Activated T-helper 2 cell treated with anti-CD3 and anti-CD28 coated beads, Interferon-gamma antibody, Interleukin-2, Interleukin-4, amounts not matched to agents 10 μg/mL and 5 μg/mL and 100 μg/mL, durations not matched to agents 14 hours and 24 hours and 36 hours (primary cell): ENCODE measurements at regions not wholly inside any gene's neighbourhood (a gene's known extent, or its start where the extent isn't known, plus 50 kb on each side); places are given as distances from the start of the nearest gene placed in this dataset.
"Not testable (repeated sequence)": the region's sequence is repeated elsewhere in the genome, so short reads cannot be mapped to it uniquely, and the experiment has no call there.

Experiments used
- DNase-seq: peaks from one replicate; pipeline ENCODE4 v3.0.0; 2021; ENCODE audit warnings: low spot score
- H3K27ac Mint-ChIP-seq: one replicate; pipeline ENCODE4 v1.8.0; 2021; ENCODE audit warnings: mixed read lengths
- H3K27me3 Mint-ChIP-seq: one replicate; pipeline ENCODE4 v1.8.0; 2021; ENCODE audit warnings: low read depth, mixed read lengths
- H3K36me3 Mint-ChIP-seq: one replicate; pipeline ENCODE4 v1.8.0; 2021; ENCODE audit warnings: low read depth, mixed read lengths
- H3K4me1 Mint-ChIP-seq: one replicate; pipeline ENCODE4 v1.8.0; 2021; ENCODE audit warnings: low read depth, mixed read lengths
- H3K4me3 Mint-ChIP-seq: one replicate; pipeline ENCODE4 v1.8.0; 2021; ENCODE audit warnings: low read depth, mild to moderate bottlenecking, moderate library complexity, mixed read lengths
- H3K9me3 Mint-ChIP-seq: one replicate; pipeline ENCODE4 v1.8.0; 2021; ENCODE audit warnings: mixed read lengths
- intact Hi-C: fragments of 100-400 bp; cut with micrococcal nuclease; formaldehyde crosslinking; loops from one replicate; pipeline ENCODE4 v1.15.1; 2023

- intact Hi-C loops: loop anchor here (10.0 kb wide), 1 partner anchor 62 kb away; no protein-coding TSS in a partner anchor
- DNase-seq: no peak
These were observed 389.4 kb upstream of the TPM1 start for GRCh38 chr15:62653122-62653521.

DNA sequence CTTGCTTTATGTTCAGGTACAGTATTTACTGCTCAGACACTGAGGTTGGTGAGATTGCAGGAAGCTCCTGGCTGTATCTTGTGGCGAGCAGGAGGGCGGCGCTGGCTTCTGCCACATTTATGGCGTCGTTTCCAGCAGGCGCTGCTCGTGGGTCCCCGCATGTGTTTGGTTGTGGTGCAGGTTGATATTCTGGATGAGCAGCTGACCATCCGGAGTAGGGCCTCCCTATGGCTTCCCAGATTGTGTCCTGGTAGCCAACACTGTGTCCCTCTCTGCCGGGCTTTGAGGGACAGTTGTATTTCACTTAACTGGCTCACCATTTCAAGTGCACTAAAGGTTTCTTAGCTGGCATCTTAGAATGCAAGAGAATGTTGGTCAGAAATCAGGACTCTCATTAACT lies 386.5 kb upstream of the TPM1 start:
- H3K36me3 Mint-ChIP-seq: no peaks in the 10 kb centered on the region
- H3K4me3 Mint-ChIP-seq: no peak overlapping the region
- peaks cover 6% of the 10 kb centered on the region for H3K27me3 Mint-ChIP-seq
- H3K27ac Mint-ChIP-seq: no peak overlapping the region
- no peak for DNase-seq
- intact Hi-C loops: loop anchor here (10.0 kb wide), 1 partner anchor 59 kb away; no protein-coding TSS in a partner anchor
- peaks cover 1% of the 10 kb centered on the region for H3K4me1 Mint-ChIP-seq
- H3K9me3 Mint-ChIP-seq: peaks cover 6% of the 10 kb centered on the region

More at GRCh38 chr15:62653122-62653521, 389.4 kb upstream of the TPM1 start:
- no peak overlapping the region for H3K27ac Mint-ChIP-seq
- H3K27me3 Mint-ChIP-seq: peaks cover 4% of the 10 kb centered on the region
- peaks cover 11% of the 10 kb centered on the region for H3K4me1 Mint-ChIP-seq
- H3K36me3 Mint-ChIP-seq: no peaks in the 10 kb centered on the region
- peaks cover 6% of the 10 kb centered on the region for H3K9me3 Mint-ChIP-seq
- H3K4me3 Mint-ChIP-seq: no peak overlapping the region

DNA sequence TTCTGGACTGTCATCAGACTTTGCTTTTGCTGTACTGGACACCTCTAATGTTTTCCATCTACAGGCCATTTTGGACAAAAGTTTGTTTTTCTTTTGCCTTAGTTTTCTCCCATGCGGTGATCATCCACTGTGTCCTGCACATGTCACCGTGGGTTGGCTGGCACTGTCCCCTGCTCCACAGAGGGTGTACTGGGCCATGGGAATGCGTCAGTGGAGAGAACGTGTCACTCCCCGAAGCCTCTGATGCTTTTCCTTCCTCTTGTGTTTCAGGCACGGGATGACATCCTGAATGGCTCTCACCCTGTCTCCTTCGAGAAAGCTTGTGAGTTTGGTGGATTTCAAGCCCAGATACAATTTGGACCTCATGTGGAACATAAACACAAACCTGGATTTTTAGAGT lies 385.0 kb upstream of the TPM1 start:
- not testable (repeated sequence) for H3K36me3 Mint-ChIP-seq, H3K27ac Mint-ChIP-seq, H3K4me3 Mint-ChIP-seq, DNase-seq, H3K9me3 Mint-ChIP-seq, H3K4me1 Mint-ChIP-seq
- intact Hi-C loops: loop anchor here (10.0 kb wide), 1 partner anchor 57 kb away; no protein-coding TSS in a partner anchor
- peaks cover 12% of the 10 kb centered on the region for H3K27me3 Mint-ChIP-seq

DNA sequence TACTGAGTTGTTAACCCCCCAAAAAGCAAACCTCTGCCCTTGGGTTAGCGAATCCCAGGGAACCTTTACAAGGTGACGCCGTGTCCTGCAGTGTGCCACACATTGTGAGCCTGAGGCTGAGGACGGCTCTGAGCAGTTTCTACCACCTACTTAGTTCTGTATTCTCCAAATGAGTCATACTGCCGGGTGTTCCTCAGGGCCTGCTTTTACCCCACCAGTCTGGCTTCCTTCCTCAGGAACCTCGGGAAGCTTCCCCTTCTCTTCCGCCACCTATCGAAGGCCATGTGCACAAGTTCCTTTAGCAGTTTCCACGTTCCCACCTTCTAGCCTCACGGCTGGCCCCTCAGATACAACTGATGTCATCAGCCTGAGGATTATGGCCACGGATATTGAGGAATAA lies 384.0 kb upstream of the TPM1 start:
- intact Hi-C loops: loop anchor here (10.0 kb wide), 1 partner anchor 56 kb away; no protein-coding TSS in a partner anchor
- DNase-seq: no peak
- no peak overlapping the region for H3K27ac Mint-ChIP-seq

DNA sequence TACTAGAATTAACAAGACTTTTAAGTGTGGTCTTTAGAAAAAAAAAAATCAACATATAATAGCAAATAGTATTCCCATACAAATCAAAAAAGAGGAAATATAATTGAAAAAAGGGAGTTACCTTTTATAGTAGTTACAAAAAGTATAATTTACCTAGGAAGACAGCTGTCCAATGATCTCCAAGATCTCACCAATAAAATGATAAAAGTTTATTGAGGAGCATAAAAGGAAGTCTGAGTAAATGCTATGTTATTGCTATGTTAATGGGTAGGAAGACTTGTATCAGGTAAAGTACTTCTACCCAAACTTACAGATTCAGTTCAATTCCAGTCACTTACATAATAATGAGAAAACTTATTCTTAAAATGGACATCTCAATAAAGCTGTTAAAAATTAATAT lies 379.0 kb upstream of the TPM1 start:
- no peak overlapping the region for H3K4me3 Mint-ChIP-seq
- no peak overlapping the region for H3K27ac Mint-ChIP-seq
- intact Hi-C loops: no loop called here
- DNase-seq: no peak
- no peaks in the 10 kb centered on the region for H3K36me3 Mint-ChIP-seq
- no peaks in the 10 kb centered on the region for H3K9me3 Mint-ChIP-seq
- H3K27me3 Mint-ChIP-seq: peaks cover 9% of the 10 kb centered on the region
- no peaks in the 10 kb centered on the region for H3K4me1 Mint-ChIP-seq

More for the DNA sequence above, 384.0 kb upstream of the TPM1 start:
- H3K36me3 Mint-ChIP-seq: no peaks in the 10 kb centered on the region
- peaks cover 12% of the 10 kb centered on the region for H3K27me3 Mint-ChIP-seq
- H3K9me3 Mint-ChIP-seq: peaks cover 6% of the 10 kb centered on the region
- H3K4me3 Mint-ChIP-seq: no peak overlapping the region
- peaks cover 1% of the 10 kb centered on the region for H3K4me1 Mint-ChIP-seq

DNA sequence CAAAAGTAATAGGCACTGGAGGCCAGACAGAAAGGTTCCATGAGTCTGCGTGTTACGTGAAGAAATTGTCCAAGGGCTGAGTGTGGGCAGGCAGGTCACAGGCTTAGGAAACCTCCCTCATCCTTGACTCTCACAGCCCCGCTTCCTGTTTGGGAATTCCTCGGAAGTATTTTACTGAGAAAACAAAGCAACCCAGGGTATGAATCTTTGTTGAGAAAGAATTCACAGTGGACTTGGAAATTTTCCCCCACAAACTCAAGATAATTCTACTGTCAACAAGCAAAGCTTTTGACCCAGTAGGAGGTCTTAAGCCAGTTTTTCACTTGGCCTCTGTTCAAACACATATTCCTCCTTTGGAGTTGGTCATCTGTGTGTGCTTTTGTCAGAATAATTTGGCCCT lies 377.1 kb upstream of the TPM1 start:
- intact Hi-C loops: no loop called here
- Mint-ChIP-seq H3K4me3 (no peak overlapping the region), H3K9me3 (no peaks in the 10 kb centered on the region), H3K4me1 (no peaks in the 10 kb centered on the region), H3K36me3 (no peaks in the 10 kb centered on the region), H3K27me3 (peaks cover 8% of the 10 kb centered on the region), H3K27ac (no peak overlapping the region)
- no peak for DNase-seq

DNA sequence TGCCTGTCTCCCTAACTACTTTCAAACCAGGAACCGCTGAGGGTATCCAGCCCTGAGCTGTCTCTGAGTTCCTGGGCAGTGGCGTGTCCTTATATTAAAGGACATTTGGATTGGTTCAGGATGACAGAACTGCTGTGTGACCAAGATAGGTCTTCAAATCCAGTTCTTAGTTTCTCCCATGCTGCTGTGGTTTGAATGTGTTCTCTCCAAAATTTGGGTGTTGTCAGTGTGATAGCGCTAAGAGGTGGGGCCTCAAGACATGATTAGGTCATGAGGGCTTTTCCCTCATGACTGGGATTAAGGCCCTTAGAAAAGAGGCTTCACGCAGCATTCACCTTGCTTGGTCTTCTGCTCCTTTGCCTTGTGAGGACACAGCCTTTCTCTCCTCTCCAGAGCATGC lies 376.5 kb upstream of the TPM1 start:
- H3K4me1 Mint-ChIP-seq: no peaks in the 10 kb centered on the region
- intact Hi-C loops: no loop called here
- peaks cover 7% of the 10 kb centered on the region for H3K27me3 Mint-ChIP-seq
- no peak for DNase-seq
- no peak overlapping the region for H3K4me3 Mint-ChIP-seq
- H3K9me3 Mint-ChIP-seq: no peaks in the 10 kb centered on the region
- H3K36me3 Mint-ChIP-seq: no peaks in the 10 kb centered on the region
- no peak overlapping the region for H3K27ac Mint-ChIP-seq

- no peaks in the 10 kb centered on the region for H3K9me3 Mint-ChIP-seq
- intact Hi-C loops: no loop called here
- no peaks in the 10 kb centered on the region for H3K36me3 Mint-ChIP-seq
- DNase-seq: no peak
- H3K27me3 Mint-ChIP-seq: no peaks in the 10 kb centered on the region
- no peak overlapping the region for H3K27ac Mint-ChIP-seq
- H3K4me1 Mint-ChIP-seq: no peaks in the 10 kb centered on the region
- H3K4me3 Mint-ChIP-seq: no peak overlapping the region
These were observed 370.3 kb upstream of the TPM1 start for GRCh38 chr15:62672268-62672667.

DNA sequence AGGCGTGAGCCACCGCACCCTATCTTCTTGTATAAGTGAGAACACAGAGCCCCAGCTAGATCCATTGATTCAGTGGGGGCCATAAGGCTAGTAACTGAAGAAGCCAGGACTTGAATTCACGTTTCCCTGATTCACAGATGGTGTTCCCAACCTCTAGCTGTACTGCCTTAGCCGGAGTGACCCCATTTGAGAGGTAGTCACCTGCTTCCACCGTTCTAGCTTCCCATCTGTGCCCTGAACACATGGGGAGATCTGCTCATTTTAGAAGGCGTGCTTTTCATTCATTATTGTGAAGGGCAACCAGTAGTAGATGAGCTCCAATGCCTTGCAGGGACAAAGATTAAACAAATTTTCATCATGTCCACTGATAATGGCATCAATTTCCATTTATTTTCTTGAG lies 365.7 kb upstream of the TPM1 start:
- H3K27ac Mint-ChIP-seq: no peak overlapping the region
- no peak overlapping the region for H3K4me3 Mint-ChIP-seq
- intact Hi-C loops: no loop called here
- H3K4me1 Mint-ChIP-seq: no peaks in the 10 kb centered on the region
- no peak for DNase-seq
- H3K27me3 Mint-ChIP-seq: peaks cover 3% of the 10 kb centered on the region
- H3K9me3 Mint-ChIP-seq: no peaks in the 10 kb centered on the region
- no peaks in the 10 kb centered on the region for H3K36me3 Mint-ChIP-seq

DNA sequence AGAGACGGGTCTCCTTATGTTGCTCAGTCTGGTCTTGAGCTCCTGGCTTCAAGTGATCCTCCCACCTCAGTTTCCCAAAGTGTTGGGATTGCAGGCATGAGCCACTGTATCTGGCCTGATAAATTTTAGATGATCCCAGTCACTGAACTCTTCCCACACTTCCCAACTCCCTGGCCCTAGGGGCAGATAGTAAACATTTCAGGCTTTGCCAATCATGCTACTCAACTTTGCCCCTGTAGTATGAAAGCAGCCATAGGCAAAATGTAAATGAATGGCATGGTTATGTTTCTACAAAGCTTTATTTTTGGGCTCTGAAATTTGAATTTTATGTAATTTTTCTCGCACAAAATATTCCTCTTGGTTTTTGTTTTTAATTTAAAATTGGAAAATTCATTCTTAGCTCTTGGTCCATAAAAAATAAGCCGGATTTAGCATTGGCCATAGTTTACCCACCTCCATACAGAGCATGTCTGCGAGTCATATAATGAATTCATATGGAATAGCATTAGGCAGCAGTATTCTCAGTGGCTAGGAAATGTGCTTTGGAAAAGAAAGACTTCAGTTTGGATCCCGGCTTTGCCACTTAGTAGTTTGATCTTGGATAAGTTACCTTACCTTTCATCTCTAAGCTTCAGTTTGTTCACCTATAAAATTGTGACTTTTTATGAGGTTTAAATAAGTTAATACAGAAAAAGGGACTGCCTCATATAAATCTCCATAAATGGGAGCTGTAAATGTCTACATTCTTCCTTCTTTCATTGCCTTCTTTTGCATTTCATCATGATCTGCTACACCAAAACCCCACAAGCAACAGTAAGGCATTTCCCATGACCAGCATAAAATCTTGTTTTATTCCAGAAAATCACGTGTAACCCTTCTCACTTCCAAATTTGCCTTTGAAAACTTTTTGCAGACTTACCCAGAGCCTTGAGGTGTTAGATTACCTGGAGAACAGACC lies 360.3 kb upstream of the TPM1 start:
- intact Hi-C loops: no loop called here
- Mint-ChIP-seq H3K4me3 (no peak overlapping the region), H3K36me3 (no peaks in the 10 kb centered on the region), H3K27ac (no peak overlapping the region), H3K4me1 (no peaks in the 10 kb centered on the region), H3K27me3 (peaks cover 3% of the 10 kb centered on the region), H3K9me3 (no peaks in the 10 kb centered on the region)
- no peak for DNase-seq

DNA sequence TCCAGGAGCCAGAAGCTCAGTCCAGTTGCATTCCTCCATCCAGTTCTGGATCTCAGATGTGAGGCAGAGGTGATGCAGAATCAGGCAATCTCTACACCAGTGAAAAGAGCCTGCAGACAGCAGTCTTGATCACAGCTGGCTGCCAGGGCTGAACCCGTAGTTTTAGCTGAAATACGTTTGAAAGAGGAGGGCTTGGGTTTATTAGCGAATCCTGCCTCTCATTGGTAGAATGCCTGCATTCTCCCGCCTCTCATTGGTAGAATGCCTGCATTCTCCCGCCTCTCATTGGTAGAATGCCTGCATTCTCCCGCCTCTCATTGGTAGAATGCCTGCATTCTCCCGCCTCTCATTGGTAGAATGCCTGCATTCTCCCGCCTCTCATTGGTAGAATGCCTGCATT lies 359.4 kb upstream of the TPM1 start:
- H3K9me3 Mint-ChIP-seq, H3K27me3 Mint-ChIP-seq, H3K4me3 Mint-ChIP-seq, H3K4me1 Mint-ChIP-seq, DNase-seq, intact Hi-C loops, H3K27ac Mint-ChIP-seq, H3K36me3 Mint-ChIP-seq: not testable (repeated sequence)

- Mint-ChIP-seq H3K4me1 (no peaks in the 10 kb centered on the region), H3K36me3 (no peaks in the 10 kb centered on the region)
These were observed 358.3 kb upstream of the TPM1 start for GRCh38 chr15:62684123-62684808.

GRCh38 chr15:62691008-62691407 lies 351.5 kb upstream of the TPM1 start:
- Mint-ChIP-seq H3K36me3 (no peaks in the 10 kb centered on the region), H3K9me3 (no peaks in the 10 kb centered on the region), H3K27ac (no peak overlapping the region), H3K4me1 (no peaks in the 10 kb centered on the region), H3K27me3 (peaks cover 4% of the 10 kb centered on the region), H3K4me3 (no peak overlapping the region)
- intact Hi-C loops: no loop called here
- DNase-seq: no peak

More at GRCh38 chr15:62684123-62684808, 358.3 kb upstream of the TPM1 start:
- H3K27me3 Mint-ChIP-seq: peaks cover 5% of the 10 kb centered on the region
- no peak overlapping the region for H3K4me3 Mint-ChIP-seq
- H3K27ac Mint-ChIP-seq: no peak overlapping the region
- intact Hi-C loops: no loop called here
- no peaks in the 10 kb centered on the region for H3K9me3 Mint-ChIP-seq
- no peak for DNase-seq
